Globus pallidus (tissue), 1 donor: ENCODE measurements at regions not wholly inside any gene's neighbourhood (a gene's known extent, or its start where the extent isn't known, plus 50 kb on each side); places are given as distances from the start of the nearest gene placed in this dataset.

ENCODE experiments used
- DNase-seq: peaks from one replicate; pipeline ENCODE4 v3.0.0-alpha.2; 2015; ENCODE audit warnings: low spot score

GRCh38 chr10:124302951-124303505 is 115.7 kb downstream of the OAT start:
- DNase-seq: no peak

GRCh38 chr10:124301736-124302135 is 117.0 kb downstream of the OAT start:
- DNase-seq: no peak

- DNase-seq: no peak
Observed at GRCh38 chr10:124300735-124301134, 118.0 kb downstream of the OAT start.

- no peak for DNase-seq
Observed at GRCh38 chr10:124300224-124300623, 118.5 kb downstream of the OAT start.

- no peak for DNase-seq
Observed at GRCh38 chr10:124299696-124300095, 119.0 kb downstream of the OAT start.

GRCh38 chr10:124298891-124299290 is 119.8 kb downstream of the OAT start:
- DNase-seq: no peak

GRCh38 chr10:124296813-124297788 is 121.6 kb downstream of the OAT start:
- no peak for DNase-seq

- no peak for DNase-seq
Observed at GRCh38 chr10:124296121-124296812, 122.5 kb downstream of the OAT start.

- no peak for DNase-seq
Observed at GRCh38 chr10:124294811-124295770, 123.6 kb downstream of the OAT start.

GRCh38 chr10:124293616-124294449 is 124.9 kb downstream of the OAT start:
- no peak for DNase-seq

GRCh38 chr10:124292911-124293615 is 125.7 kb downstream of the OAT start:
- DNase-seq: no peak

- DNase-seq: peak; percentile 26
Observed at GRCh38 chr10:124291001-124291701, 127.6 kb downstream of the OAT start.

- no peak for DNase-seq
Observed at GRCh38 chr10:124289851-124290795, 128.6 kb downstream of the OAT start.

GRCh38 chr10:124288928-124289850 is 129.5 kb downstream of the OAT start:
- DNase-seq: no peak

GRCh38 chr10:124288486-124288885 is 130.2 kb downstream of the OAT start:
- DNase-seq: no peak

GRCh38 chr10:124287791-124288190 is 130.9 kb downstream of the OAT start:
- DNase-seq: no peak

- DNase-seq: no peak
Observed at GRCh38 chr10:124287071-124287685, 131.5 kb downstream of the OAT start.
